ENCODE measurements at regions not wholly inside any gene's neighbourhood (a gene's known extent, or its start where the extent isn't known, plus 50 kb on each side); places are given as distances from the start of the nearest gene placed in this dataset.
"Not testable (repeated sequence)": the region's sequence is repeated elsewhere in the genome, so short reads cannot be mapped to it uniquely, and the experiment has no call there.

DNA sequence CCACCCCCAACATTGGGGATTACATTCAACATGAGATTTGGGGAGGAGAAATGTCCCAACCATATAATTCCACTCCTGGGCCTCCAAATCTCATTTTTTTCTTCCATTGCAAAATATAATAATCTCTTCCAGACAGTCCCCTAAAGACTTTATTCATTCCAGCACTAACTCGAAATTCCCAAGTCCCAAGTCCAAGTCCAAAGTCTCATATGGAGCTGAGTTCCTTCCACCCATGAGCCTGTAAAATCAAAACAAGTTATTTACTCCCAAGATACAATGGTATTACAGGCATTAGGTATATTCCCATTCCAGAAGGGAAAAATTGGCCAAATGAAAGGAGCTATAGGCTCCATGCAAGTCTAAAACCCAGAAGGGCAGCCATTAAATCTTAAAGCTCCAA is 56.7 kb downstream of the P2RY1 start:
- Mint-ChIP-seq H3K36me3 (no peaks in the 10 kb centered on the region), H3K4me3 (no peak overlapping the region), H3K27me3 (no peaks in the 10 kb centered on the region), H3K9me3 (peaks cover 4% of the 10 kb centered on the region), H3K4me1 (no peaks in the 10 kb centered on the region), H3K27ac (no peak overlapping the region)
- no peak for ATAC-seq

DNA sequence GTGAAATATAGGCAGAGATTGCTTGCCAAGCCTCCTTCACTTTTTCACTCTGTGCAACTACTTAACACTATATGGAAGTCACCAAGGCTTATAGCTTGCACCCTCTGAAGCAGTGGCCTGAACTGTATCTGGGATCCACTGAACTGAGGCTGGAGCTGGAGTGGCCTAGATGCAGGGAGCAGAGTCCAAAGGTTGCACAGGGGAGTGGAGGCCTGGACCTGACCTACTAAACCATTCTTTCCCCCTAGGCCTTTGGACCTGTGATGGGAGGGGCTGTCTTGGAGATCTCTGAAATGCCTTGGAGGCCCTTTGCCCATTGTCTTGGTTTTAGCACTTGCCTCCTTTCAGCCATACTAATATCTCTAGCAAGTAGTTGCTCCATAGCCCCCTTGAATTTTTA is 57.5 kb downstream of the P2RY1 start:
- Mint-ChIP-seq H3K27me3 (no peaks in the 10 kb centered on the region), H3K4me3 (no peak overlapping the region), H3K9me3 (peaks cover 4% of the 10 kb centered on the region), H3K36me3 (no peaks in the 10 kb centered on the region), H3K27ac (no peak overlapping the region), H3K4me1 (no peaks in the 10 kb centered on the region)
- no peak for ATAC-seq

DNA sequence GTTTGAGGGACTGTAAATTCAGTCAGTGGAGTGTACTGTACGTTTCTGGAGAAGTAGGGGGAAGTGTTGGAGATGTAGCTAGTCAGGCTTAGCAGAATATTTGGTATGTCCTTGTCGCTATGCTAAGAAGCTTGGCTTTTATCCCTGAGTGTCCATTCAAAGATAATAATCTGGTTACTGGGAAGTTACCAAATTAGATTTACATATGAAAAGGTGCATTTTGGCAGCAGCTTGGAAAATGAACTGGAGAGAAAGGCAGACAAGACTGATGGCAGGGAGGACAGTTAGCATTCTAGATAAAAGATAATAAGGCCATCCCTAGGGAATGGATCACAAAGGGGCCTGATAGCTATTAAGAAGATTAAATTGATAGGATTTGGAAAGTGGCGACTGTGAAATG is 58.7 kb downstream of the P2RY1 start:
- no peaks in the 10 kb centered on the region for H3K36me3 Mint-ChIP-seq
- ATAC-seq = no peak
- H3K27me3 Mint-ChIP-seq = no peaks in the 10 kb centered on the region
- H3K9me3 Mint-ChIP-seq = peaks cover 4% of the 10 kb centered on the region
- no peak overlapping the region for H3K27ac Mint-ChIP-seq
- H3K4me3 Mint-ChIP-seq = no peak overlapping the region
- H3K4me1 Mint-ChIP-seq = no peaks in the 10 kb centered on the region

DNA sequence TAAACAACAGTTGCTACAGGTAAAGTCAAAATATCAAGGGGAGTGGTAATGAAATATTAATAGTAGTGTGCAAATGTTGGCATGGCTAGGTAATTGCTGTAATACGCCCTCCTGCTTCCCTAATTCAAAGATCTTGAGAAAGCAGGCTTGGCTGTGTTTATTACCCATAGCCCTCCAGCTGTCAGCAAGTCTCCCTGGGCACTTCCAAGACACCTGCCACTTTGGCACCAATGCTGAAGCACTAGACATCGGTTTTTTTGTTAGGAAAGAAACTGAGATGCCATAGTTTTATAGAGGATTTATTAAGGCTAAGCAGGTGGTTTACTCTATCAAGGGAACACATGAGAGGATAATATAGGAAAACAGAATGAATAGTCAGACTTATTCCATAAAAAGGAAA is 64.4 kb downstream of the P2RY1 start:
- no peak for ATAC-seq
- H3K27me3 Mint-ChIP-seq = peaks cover 6% of the 10 kb centered on the region
- no peaks in the 10 kb centered on the region for H3K4me1 Mint-ChIP-seq
- H3K9me3 Mint-ChIP-seq = no peaks in the 10 kb centered on the region
- no peak overlapping the region for H3K27ac Mint-ChIP-seq
- H3K4me3 Mint-ChIP-seq = no peak overlapping the region
- H3K36me3 Mint-ChIP-seq = no peaks in the 10 kb centered on the region

DNA sequence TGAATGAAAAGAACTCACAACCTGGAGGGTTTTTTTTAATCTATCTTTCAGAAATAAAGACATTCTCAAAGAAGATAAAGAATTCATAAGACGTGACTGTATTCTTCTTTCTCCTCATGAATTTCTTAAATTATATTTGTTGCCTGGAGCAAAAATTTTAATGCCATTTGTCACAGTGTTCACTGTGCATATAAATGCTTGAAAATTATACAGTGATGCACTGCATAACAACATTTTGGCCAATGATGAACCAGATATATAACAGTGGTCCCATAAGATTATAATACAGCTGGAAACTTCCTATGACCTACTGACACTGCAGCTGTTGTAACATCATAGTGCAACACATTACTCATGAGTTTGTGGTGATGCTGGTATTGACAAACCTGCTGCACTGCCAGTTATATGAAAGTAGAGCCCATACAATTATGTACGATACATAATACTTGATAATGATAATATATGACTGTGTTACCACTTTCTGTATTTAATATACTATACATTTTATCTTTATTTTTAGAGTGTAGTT is 67.3 kb downstream of the P2RY1 start:
- Mint-ChIP-seq H3K4me1 (no peaks in the 10 kb centered on the region), H3K4me3 (no peak overlapping the region), H3K27me3 (peaks cover 10% of the 10 kb centered on the region), H3K27ac (no peak overlapping the region), H3K9me3 (no peaks in the 10 kb centered on the region), H3K36me3 (no peaks in the 10 kb centered on the region)
- ATAC-seq = no peak

DNA sequence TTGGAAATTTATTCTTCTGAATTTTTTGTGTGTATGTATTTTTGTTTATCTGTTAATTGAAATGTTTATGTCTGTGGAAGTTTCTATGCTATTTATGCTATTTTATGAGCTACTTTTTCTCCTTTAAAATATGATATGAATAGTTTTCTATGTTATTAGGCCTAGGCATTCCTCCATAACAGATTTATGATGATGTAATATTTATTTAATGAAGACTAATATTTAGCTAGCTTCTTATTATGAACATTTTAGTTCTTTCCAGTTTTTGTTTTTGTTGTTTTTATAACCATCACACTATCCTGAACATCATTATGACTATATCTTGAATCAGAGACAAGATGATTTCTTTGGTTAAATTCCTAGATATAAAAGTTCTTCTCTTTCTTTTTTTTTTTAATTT is 70.7 kb downstream of the P2RY1 start:
- no peak overlapping the region for H3K4me3 Mint-ChIP-seq
- peaks cover 3% of the 10 kb centered on the region for H3K9me3 Mint-ChIP-seq
- no peak overlapping the region for H3K27ac Mint-ChIP-seq
- H3K36me3 Mint-ChIP-seq = no peaks in the 10 kb centered on the region
- peaks cover 10% of the 10 kb centered on the region for H3K27me3 Mint-ChIP-seq
- no peak for ATAC-seq
- H3K4me1 Mint-ChIP-seq = no peaks in the 10 kb centered on the region

DNA sequence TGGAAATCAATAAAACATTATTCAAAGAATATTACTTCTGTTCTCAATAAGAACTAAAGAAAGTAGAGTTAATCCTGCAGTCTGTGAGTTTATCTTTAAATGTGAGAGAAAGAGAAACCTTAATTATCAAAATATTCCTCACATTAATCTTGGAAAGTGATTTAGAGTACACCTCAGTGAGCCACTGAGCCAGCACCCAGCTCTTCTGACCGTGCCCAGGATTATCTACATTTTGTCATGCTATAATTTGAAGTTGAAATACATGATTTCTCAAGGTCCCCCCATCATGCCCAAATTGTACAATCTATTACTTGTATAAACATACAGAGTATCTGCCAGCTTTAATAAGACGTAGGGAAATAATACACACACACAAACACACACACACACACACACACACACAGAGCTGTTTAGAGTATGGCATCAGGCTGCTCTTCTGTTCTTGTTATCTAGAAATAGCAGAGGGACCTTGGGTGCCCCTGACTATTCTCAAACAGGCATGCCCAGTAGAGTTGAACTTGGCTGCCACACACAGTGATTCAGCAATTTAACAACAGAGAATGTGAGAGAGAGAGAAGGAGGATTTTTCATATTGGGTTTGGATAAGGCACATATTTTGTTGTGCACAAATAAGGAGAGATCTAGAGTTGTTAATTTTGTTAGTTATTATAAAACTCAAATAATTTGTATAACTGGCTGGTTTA is 74.4 kb downstream of the P2RY1 start:
- no peak overlapping the region for H3K4me3 Mint-ChIP-seq
- H3K4me1 Mint-ChIP-seq = no peaks in the 10 kb centered on the region
- peaks cover 3% of the 10 kb centered on the region for H3K9me3 Mint-ChIP-seq
- ATAC-seq = no peak
- no peaks in the 10 kb centered on the region for H3K36me3 Mint-ChIP-seq
- no peak overlapping the region for H3K27ac Mint-ChIP-seq
- H3K27me3 Mint-ChIP-seq = peaks cover 3% of the 10 kb centered on the region

DNA sequence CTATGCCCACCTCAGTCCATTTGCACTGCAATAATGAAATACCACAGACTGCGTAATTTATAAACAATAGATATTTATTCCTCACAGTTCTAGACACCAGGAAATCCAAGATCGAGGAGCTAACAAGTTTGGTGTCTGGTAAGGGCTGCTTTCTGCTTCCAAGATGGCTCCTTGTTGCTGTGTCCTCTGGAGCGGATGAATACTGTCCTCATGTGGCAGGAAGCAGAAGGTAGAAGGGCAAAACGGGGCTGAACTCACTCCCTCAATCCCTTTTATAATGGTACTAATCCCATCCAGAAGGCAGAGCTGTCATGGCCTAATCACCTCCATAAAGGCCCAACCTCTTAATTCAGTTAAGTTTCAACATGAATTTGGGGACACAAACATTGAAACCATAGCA is 75.3 kb downstream of the P2RY1 start:
- no peaks in the 10 kb centered on the region for H3K4me1 Mint-ChIP-seq
- H3K27me3 Mint-ChIP-seq = no peaks in the 10 kb centered on the region
- H3K36me3 Mint-ChIP-seq = no peaks in the 10 kb centered on the region
- no peak overlapping the region for H3K27ac Mint-ChIP-seq
- peaks cover 3% of the 10 kb centered on the region for H3K9me3 Mint-ChIP-seq
- ATAC-seq = no peak
- no peak overlapping the region for H3K4me3 Mint-ChIP-seq

DNA sequence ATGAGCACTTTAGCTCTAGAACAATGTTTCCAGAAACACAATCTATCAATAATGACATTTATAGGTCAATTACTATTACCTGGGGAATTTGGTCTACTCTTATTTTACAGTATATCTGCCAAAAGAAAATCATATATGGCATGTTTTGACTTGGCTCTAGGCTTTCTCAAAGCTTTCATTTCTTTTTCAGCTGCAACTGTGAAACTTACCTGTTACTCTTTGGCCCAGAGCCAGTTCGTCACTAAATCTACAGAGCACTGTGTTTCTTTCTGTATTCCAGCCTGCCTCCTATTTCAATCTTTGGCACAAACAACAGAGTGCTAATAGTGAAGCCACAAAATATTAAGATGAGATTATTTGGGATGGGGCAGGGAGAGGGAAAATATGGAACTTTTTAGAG is 76.0 kb downstream of the P2RY1 start:
- no peak overlapping the region for H3K4me3 Mint-ChIP-seq
- no peaks in the 10 kb centered on the region for H3K27me3 Mint-ChIP-seq
- H3K36me3 Mint-ChIP-seq = no peaks in the 10 kb centered on the region
- ATAC-seq = no peak
- no peaks in the 10 kb centered on the region for H3K4me1 Mint-ChIP-seq
- no peak overlapping the region for H3K27ac Mint-ChIP-seq
- H3K9me3 Mint-ChIP-seq = peaks cover 3% of the 10 kb centered on the region

DNA sequence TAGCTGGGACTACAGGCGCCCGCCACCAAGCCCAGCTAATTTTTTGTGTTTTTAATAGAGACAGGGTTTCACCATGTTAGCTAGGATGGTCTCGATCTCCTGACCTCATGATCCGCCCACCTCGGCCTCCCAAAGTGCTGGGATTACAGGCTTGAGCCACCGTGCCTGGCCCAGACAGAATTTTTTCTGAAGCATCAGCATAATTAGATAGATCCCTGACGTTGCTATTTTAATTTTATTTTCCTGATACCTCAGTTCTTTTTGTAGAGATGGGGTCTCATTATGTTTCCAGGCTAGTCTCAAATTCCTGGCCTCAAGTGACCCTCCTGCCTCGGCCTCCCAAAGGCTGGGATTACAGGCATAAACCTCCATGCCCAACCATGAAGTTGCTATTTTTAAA is 79.8 kb downstream of the P2RY1 start:
- not testable (repeated sequence) for H3K4me1 Mint-ChIP-seq, H3K9me3 Mint-ChIP-seq, H3K36me3 Mint-ChIP-seq, H3K27ac Mint-ChIP-seq, ATAC-seq, H3K4me3 Mint-ChIP-seq
- H3K27me3 Mint-ChIP-seq = peaks cover 10% of the 10 kb centered on the region

DNA sequence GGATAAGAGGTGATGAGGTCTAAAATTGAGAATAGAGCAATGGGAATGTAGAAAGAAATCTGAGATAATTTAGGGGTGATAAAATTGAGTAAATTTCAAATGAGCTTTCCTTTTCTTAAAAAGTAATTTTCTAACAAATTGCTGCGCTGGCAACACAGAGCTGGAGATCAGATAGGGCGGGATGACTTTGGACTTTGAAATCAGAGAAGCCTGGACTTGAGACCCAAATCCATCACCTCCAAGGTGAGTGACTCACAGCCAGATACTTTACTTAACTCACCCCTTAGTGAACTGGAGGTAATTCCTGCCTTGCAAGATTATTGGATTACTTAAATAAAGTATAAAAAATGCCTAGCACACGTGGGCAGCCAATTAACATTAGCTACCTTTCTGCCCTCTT is 80.8 kb downstream of the P2RY1 start:
- ATAC-seq = no peak
- Mint-ChIP-seq H3K27me3 (peaks cover 10% of the 10 kb centered on the region), H3K27ac (no peak overlapping the region), H3K36me3 (no peaks in the 10 kb centered on the region), H3K4me3 (no peak overlapping the region), H3K4me1 (no peaks in the 10 kb centered on the region), H3K9me3 (peaks cover 2% of the 10 kb centered on the region)

DNA sequence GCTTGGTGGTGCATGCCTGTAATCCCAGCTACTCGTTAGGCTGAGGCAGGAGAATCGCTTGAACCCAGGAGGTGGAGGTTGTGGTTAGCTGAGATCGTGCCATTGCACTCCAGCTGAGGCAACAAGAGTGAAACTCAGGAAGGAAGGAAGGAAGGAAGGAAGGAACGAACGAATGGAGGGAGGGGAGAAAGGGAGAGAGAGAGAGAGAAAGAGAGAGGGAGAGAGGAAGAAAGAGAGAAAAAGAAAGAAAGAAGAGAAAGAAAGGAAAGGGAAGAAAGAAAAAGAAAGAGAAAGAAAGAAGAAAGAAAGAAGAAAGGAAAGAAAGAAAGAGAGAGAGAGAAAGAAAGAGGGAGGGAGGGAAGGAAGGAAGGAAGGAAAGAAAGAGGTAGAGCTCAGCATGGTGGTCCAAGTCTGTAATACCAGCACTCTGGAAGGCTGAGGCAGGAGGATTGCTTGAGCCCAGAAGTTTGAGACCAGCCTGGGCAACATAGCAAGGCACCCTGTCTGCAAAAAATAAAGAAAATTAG is 81.9 kb downstream of the P2RY1 start:
- no peak overlapping the region for H3K4me3 Mint-ChIP-seq
- ATAC-seq = no peak
- no peak overlapping the region for H3K27ac Mint-ChIP-seq
- no peaks in the 10 kb centered on the region for H3K4me1 Mint-ChIP-seq
- H3K27me3 Mint-ChIP-seq = peaks cover 10% of the 10 kb centered on the region
- H3K9me3 Mint-ChIP-seq = peaks cover 2% of the 10 kb centered on the region
- H3K36me3 Mint-ChIP-seq = no peaks in the 10 kb centered on the region

DNA sequence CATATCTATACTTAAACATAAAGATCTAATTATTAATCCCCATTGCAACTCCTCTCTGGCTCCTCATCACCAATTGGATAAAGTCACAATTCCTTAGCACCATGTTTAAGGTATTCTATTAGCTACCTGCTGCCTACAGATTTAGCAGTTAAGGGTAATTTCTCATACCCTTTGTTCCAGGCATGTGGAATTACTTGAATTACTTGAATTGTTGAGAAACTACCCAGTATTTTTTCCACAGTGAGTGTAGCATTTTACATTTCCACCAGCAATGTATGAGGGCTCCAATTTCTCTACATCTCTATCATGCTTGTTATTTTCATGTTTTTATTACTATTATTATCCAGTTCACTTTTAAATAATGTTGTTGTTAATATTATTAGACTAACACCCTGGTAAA is 86.4 kb downstream of the P2RY1 start:
- no peak for ATAC-seq
- Mint-ChIP-seq H3K4me1 (no peaks in the 10 kb centered on the region), H3K9me3 (peaks cover 2% of the 10 kb centered on the region), H3K36me3 (no peaks in the 10 kb centered on the region), H3K27me3 (peaks cover 9% of the 10 kb centered on the region), H3K4me3 (no peak overlapping the region), H3K27ac (no peak overlapping the region)

DNA sequence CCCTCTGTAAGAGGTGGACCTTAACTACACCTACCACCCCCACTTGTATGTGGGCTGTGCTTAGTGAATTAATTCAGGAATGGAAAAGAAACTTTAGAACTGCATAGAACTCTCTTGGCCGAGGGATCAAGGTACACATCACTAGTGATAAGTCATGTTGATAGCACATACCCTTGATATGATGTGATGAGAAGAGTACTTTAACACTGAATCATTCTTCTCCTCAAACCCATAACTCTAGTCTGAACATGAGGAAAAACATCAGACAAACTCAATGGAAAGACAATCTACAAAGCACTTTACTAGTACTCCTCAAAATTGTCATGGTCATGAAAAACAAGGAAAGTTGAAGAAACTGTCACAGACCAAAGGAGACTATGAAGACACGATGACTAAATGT is 87.6 kb downstream of the P2RY1 start:
- H3K36me3 Mint-ChIP-seq = no peaks in the 10 kb centered on the region
- no peak for ATAC-seq
- H3K4me3 Mint-ChIP-seq = no peak overlapping the region
- no peaks in the 10 kb centered on the region for H3K9me3 Mint-ChIP-seq
- no peaks in the 10 kb centered on the region for H3K27me3 Mint-ChIP-seq
- no peak overlapping the region for H3K27ac Mint-ChIP-seq
- no peaks in the 10 kb centered on the region for H3K4me1 Mint-ChIP-seq

DNA sequence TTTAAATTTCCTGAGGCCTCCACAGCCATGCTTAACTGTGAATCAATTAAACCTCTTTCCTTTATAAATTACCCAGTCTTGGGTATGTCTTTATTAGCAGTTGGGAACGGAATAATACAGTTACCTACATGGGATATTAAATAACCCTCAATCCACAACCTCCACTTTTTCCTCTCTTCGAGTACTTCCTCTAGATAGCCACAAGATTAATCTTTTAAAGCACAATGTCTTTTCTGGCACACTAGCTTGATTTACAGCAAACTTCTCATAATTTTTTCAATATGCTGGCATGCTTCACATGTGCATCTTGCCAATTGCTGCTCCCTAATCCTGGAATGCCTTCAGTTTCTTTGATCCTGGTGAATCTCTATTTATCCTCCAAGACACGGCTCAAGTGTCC is 92.2 kb downstream of the P2RY1 start:
- no peak overlapping the region for H3K4me3 Mint-ChIP-seq
- no peaks in the 10 kb centered on the region for H3K4me1 Mint-ChIP-seq
- no peak for ATAC-seq
- H3K27me3 Mint-ChIP-seq = no peaks in the 10 kb centered on the region
- H3K9me3 Mint-ChIP-seq = no peaks in the 10 kb centered on the region
- no peaks in the 10 kb centered on the region for H3K36me3 Mint-ChIP-seq
- H3K27ac Mint-ChIP-seq = no peak overlapping the region

DNA sequence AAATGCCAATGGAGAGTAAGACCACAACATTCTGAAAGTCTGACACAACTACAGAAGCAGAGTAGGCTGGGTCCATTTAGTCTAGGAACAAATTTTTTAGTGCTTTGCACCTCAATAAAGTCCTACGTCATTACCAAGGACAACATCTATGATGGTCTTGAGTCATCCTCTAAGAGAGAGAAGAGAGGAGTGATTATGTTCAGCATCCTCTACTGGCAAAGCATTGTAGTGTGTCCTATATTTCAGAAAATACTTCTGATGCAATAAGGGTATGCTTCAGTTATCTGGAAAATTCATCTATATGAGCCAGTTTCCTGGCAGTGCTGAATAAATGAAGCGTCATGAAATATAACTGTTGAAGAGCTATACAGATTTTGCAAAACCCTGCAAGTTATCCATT is 95.6 kb downstream of the P2RY1 start:
- Mint-ChIP-seq H3K9me3 (no peaks in the 10 kb centered on the region), H3K36me3 (no peaks in the 10 kb centered on the region), H3K27ac (no peak overlapping the region), H3K27me3 (no peaks in the 10 kb centered on the region), H3K4me1 (no peaks in the 10 kb centered on the region), H3K4me3 (no peak overlapping the region)
- no peak for ATAC-seq
